ENCODE measurements at regions not wholly inside any gene's neighbourhood (a gene's known extent, or its start where the extent isn't known, plus 50 kb on each side); places are given as distances from the start of the nearest gene placed in this dataset.

- Histone ChIP-seq H3K27ac (ENCODE audit: low read depth in 1 of 2, low read length in 2 of 2) (no peak overlapping the region), H3K9me3 (ENCODE audit: control insufficient read depth in 4 of 4, low read length in 3 of 4) (no peaks in the 10 kb centered on the region), H3K36me3 (ENCODE audit: control insufficient read depth in 4 of 4, insufficient read depth in 3 of 4, low read depth in 1 of 4, low read length in 3 of 4) (no peaks in the 10 kb centered on the region), H3K27me3 (ENCODE audit: control insufficient read depth in 4 of 4, insufficient read depth in 4 of 4, low read length in 3 of 4) (no peaks in the 10 kb centered on the region), H3K9ac (ENCODE audit: low read depth in 1 of 2, low read length in 2 of 2) (no peak overlapping the region), H3K4me3 (ENCODE audit: low read depth in 1 of 3, low read length in 3 of 3) (no peak overlapping the region), H3K4me1 (ENCODE audit: control insufficient read depth in 4 of 4, insufficient read depth in 4 of 4, low read length in 3 of 4) (no peaks in the 10 kb centered on the region)
- TF ChIP-seq MAX (IDR thresholded peaks at IDR 0.05) (no peak), HNF4A (conservative IDR thresholded peaks at IDR 0.05) (no peak), GABPA (IDR thresholded peaks at IDR 0.05 in 1 of 2, conservative IDR thresholded peaks at IDR 0.05 in 1 of 2) (no peak), HNF4G (IDR thresholded peaks at IDR 0.05) (no peak)
- no peak for DNase-seq (ENCODE audit: low spot score)
Observed at GRCh38 chr2:103660519-103660918, 898.7 kb downstream of the TMEM182 start.

DNA sequence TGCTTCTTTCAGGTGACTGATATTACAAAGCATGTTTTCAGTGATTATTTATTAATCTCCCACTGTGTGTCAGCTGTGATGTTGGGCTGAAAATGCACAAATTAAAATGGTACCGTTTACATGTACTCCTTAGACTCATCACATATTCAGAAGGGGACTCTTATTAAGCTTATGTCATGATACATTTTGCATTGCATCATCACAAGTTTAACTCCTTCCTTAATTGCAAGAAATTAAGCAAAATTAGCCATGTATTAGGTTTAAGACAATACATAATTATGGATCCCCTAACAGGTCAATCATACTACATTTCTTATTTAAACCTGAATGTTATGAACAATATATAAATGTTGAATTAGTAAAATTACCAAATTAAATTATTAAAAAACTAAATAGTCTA is 899.1 kb downstream of the TMEM182 start:
- no peak for DNase-seq (ENCODE audit: low spot score)
- no peak overlapping the region for H3K27ac ChIP-seq (ENCODE audit: low read depth in 1 of 2, low read length in 2 of 2)
- TF ChIP-seq RAD21 (IDR thresholded peaks at IDR 0.05) (no peak), HNF4A (conservative IDR thresholded peaks at IDR 0.05) (no peak), FOXA2 (IDR thresholded peaks at IDR 0.05) (no peak), MAX (IDR thresholded peaks at IDR 0.05) (no peak), EGR1 (IDR thresholded peaks at IDR 0.05; ENCODE audit: low read depth in 2 of 2) (no peak)
- TF ChIP-seq, protein P1, sequence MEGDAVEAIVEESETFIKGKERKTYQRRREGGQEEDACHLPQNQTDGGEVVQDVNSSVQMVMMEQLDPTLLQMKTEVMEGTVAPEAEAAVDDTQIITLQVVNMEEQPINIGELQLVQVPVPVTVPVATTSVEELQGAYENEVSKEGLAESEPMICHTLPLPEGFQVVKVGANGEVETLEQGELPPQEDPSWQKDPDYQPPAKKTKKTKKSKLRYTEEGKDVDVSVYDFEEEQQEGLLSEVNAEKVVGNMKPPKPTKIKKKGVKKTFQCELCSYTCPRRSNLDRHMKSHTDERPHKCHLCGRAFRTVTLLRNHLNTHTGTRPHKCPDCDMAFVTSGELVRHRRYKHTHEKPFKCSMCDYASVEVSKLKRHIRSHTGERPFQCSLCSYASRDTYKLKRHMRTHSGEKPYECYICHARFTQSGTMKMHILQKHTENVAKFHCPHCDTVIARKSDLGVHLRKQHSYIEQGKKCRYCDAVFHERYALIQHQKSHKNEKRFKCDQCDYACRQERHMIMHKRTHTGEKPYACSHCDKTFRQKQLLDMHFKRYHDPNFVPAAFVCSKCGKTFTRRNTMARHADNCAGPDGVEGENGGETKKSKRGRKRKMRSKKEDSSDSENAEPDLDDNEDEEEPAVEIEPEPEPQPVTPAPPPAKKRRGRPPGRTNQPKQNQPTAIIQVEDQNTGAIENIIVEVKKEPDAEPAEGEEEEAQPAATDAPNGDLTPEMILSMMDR (IDR thresholded peaks at IDR 0.05; ENCODE audit: low read depth, low read length, missing input control): no peak
- H3K4me3 ChIP-seq (ENCODE audit: low read depth in 1 of 3, low read length in 3 of 3): no peak overlapping the region
- no peaks in the 10 kb centered on the region for H3K36me3 ChIP-seq (ENCODE audit: control insufficient read depth in 4 of 4, insufficient read depth in 3 of 4, low read depth in 1 of 4, low read length in 3 of 4)
- H3K4me1 ChIP-seq (ENCODE audit: control insufficient read depth in 4 of 4, insufficient read depth in 4 of 4, low read length in 3 of 4): no peaks in the 10 kb centered on the region
- no peaks in the 10 kb centered on the region for H3K9me3 ChIP-seq (ENCODE audit: control insufficient read depth in 4 of 4, low read length in 3 of 4)
- no peaks in the 10 kb centered on the region for H3K27me3 ChIP-seq (ENCODE audit: control insufficient read depth in 4 of 4, insufficient read depth in 4 of 4, low read length in 3 of 4)
- 51% methylated on average over 1 of the region's 1 CpG for WGBS
- no peak overlapping the region for H3K9ac ChIP-seq (ENCODE audit: low read depth in 1 of 2, low read length in 2 of 2)

GRCh38 chr2:103664690-103665089 is 902.9 kb downstream of the TMEM182 start:
- Histone ChIP-seq H3K4me3 (ENCODE audit: low read depth in 1 of 3, low read length in 3 of 3) (no peak overlapping the region), H3K27ac (ENCODE audit: low read depth in 1 of 2, low read length in 2 of 2) (no peak overlapping the region), H3K27me3 (ENCODE audit: control insufficient read depth in 4 of 4, insufficient read depth in 4 of 4, low read length in 3 of 4) (no peaks in the 10 kb centered on the region), H3K9ac (ENCODE audit: low read depth in 1 of 2, low read length in 2 of 2) (no peak overlapping the region), H3K9me3 (ENCODE audit: control insufficient read depth in 4 of 4, low read length in 3 of 4) (no peaks in the 10 kb centered on the region), H3K4me1 (ENCODE audit: control insufficient read depth in 4 of 4, insufficient read depth in 4 of 4, low read length in 3 of 4) (no peaks in the 10 kb centered on the region), H3K36me3 (ENCODE audit: control insufficient read depth in 4 of 4, insufficient read depth in 3 of 4, low read depth in 1 of 4, low read length in 3 of 4) (no peaks in the 10 kb centered on the region)
- no peak for TF ChIP-seq RXRA (IDR thresholded peaks at IDR 0.05)
- TF ChIP-seq NR2F2 (IDR thresholded peaks at IDR 0.05): no peak
- TF ChIP-seq TAF1 (conservative IDR thresholded peaks at IDR 0.05): no peak
- no peak for TF ChIP-seq SP1 (IDR thresholded peaks at IDR 0.05)
- TF ChIP-seq, protein P2, sequence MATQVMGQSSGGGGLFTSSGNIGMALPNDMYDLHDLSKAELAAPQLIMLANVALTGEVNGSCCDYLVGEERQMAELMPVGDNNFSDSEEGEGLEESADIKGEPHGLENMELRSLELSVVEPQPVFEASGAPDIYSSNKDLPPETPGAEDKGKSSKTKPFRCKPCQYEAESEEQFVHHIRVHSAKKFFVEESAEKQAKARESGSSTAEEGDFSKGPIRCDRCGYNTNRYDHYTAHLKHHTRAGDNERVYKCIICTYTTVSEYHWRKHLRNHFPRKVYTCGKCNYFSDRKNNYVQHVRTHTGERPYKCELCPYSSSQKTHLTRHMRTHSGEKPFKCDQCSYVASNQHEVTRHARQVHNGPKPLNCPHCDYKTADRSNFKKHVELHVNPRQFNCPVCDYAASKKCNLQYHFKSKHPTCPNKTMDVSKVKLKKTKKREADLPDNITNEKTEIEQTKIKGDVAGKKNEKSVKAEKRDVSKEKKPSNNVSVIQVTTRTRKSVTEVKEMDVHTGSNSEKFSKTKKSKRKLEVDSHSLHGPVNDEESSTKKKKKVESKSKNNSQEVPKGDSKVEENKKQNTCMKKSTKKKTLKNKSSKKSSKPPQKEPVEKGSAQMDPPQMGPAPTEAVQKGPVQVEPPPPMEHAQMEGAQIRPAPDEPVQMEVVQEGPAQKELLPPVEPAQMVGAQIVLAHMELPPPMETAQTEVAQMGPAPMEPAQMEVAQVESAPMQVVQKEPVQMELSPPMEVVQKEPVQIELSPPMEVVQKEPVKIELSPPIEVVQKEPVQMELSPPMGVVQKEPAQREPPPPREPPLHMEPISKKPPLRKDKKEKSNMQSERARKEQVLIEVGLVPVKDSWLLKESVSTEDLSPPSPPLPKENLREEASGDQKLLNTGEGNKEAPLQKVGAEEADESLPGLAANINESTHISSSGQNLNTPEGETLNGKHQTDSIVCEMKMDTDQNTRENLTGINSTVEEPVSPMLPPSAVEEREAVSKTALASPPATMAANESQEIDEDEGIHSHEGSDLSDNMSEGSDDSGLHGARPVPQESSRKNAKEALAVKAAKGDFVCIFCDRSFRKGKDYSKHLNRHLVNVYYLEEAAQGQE (IDR thresholded peaks at IDR 0.05): no peak
- TF ChIP-seq JUND (IDR thresholded peaks at IDR 0.05): no peak
- no peak for TF ChIP-seq EGR1 (IDR thresholded peaks at IDR 0.05; ENCODE audit: low read depth in 2 of 2)
- TF ChIP-seq FOXA1 (IDR thresholded peaks at IDR 0.05): no peak
- no peak for TF ChIP-seq FOXA2 (IDR thresholded peaks at IDR 0.05)
- no peak for TF ChIP-seq RAD21 (IDR thresholded peaks at IDR 0.05)
- no peak for TF ChIP-seq YY1 (IDR thresholded peaks at IDR 0.05)
- no peak for TF ChIP-seq HNF4A (conservative IDR thresholded peaks at IDR 0.05)
- no peak for TF ChIP-seq HNF4G (IDR thresholded peaks at IDR 0.05)
- TF ChIP-seq ZBTB33 (IDR thresholded peaks at IDR 0.05): no peak
- no peak for DNase-seq (ENCODE audit: low spot score)
- 33% methylated on average over 4 of the region's 4 CpGs for WGBS
